NCI-H446 (cell line): ENCODE measurements at regions not wholly inside any gene's neighbourhood (a gene's known extent, or its start where the extent isn't known, plus 50 kb on each side); places are given as distances from the start of the nearest gene placed in this dataset.
"Not testable (repeated sequence)": the region's sequence is repeated elsewhere in the genome, so short reads cannot be mapped to it uniquely, and the experiment has no call there.

Experiments used
- DNase-seq, 2 experiments: peaks; one replicate each; lab custom pipeline; 2025; lab: John Stamatoyannopoulos, UW

DNA sequence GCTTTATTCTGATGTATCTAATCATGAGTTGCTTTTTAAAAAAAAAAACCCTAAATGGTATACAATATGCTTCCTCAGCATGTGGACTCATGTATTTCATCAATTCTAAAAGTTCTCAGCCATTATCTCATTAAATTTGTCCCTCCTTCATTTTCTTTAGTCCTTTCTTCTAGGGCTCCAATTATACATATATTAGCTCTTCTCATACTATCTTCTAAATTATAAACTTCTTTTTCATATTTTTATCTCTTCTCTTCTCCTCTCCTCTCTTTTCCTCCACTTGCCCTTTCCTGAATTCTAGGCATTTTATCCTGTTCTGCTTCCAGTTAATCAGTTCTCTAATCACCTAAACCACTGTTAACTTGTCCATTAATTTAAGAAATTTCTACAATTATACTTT lies 55.0 kb upstream of the IL33 start:
- DNase-seq = no peak

DNA sequence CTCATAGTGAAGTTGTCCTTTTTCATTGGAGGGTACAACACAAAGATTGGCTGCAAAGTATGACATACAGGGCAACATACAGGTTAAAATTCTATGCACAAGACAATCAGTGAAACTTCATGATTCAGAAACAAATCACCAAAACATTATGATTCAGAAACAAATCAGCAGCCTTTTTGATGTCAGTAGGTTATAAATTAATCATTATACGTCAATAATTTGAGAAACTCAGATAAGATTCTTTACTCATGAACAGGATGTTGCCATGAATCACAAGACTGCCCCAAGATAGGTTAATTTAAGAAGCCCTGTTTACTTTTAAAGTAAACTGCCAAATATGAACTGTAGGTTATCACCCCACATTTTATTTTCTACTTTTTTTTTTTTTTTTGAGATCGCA lies 62.2 kb upstream of the IL33 start:
- no peak for DNase-seq

DNA sequence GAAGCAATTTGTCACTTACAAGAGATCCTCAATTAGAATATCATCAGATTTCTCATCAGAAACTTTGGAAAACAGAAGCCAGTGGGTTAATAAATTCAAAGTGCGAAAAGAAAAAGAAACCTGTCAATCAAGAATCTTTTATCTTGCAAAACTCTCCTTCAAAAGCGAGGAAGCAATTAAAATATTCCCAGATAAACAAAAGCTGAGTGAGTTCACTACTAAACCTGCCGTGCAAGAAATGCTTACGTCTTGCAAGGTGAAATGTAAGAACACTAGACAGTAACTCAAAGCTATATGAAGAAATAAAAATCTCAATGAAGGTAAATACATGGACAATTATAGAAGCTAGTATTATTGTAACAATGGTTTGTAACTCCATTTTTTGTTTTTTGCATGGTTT lies 62.8 kb upstream of the IL33 start:
- DNase-seq = no peak

DNA sequence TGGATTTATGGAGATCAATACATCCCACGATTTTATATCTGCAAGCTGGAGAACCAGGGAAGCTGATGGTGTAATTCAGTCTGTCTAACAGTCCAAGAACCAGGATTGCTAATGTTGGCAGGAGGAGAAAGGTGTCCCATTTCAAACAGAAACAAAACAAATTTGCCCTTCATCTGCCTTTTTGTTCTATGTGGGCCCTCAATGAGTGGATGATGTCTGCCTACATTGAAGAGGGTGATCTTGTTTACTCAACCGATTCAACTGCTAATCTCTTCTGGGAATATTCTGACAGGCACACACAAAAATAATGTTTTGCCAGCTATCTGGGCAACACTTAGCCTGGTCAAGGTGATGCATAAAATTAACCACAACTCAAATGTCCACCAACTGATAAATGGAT lies 65.1 kb upstream of the IL33 start:
- DNase-seq = no peak

DNA sequence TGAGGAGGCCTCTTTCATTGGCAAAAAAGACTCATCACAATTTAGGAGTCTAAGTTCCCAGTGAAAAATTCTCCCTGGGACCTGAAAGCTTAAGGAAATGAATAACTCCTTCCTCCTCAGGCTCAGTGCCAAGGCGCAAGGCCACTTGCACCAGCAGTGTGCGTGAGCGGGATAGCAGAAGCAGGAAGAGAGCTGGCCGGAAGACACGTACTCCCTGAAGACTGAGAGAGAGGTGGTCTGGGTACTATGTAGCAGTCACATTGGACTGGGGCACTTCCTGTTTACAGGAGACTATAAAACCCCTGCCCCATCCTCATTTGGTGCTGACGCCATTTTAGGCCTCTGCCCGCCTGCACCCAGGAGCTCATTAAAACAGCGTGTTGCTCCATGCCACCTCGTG lies 66.3 kb upstream of the IL33 start:
- no peak for DNase-seq

DNA sequence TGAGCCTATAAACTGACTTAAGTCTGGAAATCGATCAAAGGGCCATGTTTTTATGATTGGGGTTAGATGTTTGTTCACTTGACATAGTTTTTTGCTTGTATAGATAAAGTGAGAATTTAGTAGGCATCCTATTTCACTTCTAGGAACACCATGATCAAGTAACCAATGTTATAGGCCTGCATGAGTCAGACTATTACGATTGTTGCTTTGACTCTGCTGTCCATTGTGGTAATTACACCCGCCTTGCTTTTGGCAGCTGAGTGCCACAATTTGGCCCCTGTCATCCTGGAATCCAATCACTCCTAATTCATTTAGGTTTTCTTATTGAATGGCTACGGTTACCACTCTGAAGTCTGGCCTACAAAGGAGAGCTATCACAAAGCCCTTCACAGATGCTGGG lies 67.8 kb upstream of the IL33 start:
- DNase-seq = no peak

DNA sequence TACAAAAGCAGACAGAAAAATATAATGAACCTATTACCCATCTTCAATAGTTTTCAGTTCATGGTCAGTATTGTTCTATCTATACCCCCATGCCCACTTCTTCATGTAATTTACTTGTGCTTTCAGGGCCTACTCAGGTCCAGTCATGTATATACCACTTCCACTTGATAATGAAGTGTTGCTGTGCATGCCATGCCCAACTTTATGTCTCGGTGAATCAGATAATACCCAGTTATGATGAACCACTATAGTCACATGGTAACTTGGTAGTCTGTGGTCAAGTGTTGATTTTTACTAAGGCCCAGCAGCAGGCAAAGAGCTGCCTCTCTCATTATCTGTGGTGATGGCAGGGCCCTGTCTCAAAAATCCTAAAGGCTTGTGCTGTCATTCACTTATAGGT lies 70.7 kb upstream of the IL33 start:
- no peak for DNase-seq

DNA sequence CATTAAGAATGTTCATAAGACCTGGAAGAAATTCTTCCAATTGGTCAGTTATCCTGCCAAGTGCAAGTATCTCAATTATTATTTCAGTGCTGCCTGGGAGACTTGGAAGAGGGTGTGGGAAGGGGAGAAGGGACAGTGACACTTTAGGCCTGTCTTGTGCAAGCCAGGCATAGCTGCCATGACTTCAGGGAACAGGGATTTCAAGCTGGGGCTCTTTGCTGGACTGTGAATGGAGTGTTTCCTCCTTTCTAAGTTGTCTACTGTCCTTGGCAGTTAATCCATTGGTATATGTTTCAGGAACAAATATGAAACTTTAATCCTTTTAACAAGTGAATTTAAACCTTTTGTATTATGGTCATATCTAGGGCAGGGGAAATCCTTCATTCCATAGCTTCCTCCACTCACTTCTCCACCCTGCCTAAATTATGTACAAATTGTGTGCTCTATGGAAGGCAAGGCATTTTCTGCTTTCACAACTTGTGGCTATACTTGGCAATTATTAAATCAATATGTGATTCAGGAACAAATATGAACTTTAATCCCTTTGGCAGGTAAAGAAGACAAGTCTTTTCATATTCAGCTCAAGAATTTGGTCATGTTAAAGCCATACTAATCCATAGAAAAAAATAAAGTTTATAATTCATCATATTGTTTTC lies 72.7 kb upstream of the IL33 start:
- DNase-seq = no peak

DNA sequence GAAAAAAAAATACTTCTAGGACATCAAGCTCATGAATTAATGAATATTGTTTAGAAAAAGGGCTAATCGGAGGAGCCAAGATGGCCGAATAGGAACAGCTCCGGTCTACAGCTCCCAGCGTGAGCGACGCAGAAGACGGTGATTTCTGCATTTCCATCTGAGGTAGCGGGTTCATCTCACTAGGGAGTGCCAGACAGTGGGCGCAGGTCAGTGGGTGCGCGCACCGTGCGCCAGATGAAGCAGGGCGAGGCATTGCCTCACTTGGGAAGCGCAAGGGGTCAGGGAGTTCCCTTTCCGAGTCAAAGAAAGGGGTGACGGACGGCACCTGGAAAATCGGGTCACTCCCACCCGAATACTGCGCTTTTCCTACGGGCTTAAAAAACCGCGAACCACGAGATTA lies 79.8 kb upstream of the IL33 start:
- DNase-seq = not testable (repeated sequence)

DNA sequence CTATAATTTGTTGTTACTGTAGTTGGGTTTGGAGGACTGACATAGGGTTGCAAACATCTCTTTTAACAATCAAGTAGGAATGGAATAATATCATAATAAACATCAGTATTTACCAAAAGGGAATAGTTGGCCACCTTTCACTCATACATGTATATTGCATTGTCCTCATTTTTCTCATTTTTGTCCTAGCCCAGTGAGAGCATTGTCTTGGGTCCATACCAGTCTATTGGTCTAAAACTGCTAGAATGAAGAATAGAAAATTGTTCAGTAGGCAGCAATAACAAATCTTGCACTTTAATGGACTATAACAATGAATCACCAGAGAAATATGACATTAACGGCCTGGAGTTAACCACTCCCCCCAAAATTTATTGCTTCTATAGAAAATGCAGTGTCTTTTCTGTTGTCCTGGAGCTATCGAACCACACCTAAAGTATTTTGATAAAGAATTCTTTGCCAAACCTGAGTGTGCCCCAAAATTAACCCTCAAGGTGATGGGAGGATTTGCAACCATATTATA lies 80.9 kb upstream of the IL33 start:
- DNase-seq = no peak

DNA sequence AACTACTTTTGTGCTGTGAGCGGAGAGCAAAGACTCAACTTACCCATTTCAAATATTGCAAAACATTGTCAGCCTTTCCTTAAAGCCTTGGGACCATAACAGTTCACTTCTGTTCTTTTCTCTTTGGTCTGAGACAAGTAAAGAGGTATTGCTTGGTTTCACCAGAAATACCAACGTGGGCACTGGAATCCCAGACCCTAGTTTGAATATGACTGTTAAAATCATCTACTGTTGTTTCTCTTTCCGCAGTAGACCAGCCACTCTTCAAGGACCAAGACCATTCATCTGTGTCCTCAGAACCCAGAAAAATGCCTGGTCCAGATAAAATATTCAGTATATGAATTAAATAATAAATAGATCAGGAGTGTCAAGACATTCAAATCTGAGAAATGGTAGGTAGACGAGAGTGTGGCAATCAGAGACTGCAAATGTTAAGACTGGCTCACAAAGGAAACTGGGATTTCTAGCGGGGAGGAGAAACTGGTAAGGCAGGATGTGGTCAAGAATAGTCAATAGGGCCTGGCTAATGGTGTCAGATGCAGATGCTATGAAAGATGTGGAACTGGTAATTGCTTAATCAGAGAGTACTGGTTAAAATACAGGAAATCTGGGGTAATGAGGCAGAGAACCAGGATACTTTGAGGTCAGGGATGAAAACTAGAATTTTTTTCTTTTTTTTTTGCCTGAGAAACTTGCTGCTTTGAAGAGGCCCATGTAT lies 82.1 kb upstream of the IL33 start:
- DNase-seq = no peak

DNA sequence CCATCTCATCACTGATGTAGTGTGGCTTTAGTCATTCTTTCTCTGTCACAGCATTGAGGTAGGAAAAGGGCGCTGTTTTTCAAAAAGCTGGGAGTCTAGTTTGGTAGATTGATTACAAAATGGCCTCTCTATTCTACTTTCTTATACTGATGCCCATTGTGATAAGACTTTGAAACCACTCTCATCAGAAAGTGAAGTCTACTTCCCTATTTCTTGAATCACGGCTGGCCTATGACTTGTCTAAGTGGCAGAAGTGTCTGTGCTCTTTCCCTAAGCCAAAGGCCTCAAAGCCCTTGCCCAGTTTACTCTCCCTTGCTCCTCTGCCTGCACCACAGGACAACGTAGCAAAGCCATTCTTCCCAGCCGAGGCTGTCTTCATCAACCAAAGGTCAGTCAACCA lies 83.0 kb upstream of the IL33 start:
- no peak for DNase-seq

DNA sequence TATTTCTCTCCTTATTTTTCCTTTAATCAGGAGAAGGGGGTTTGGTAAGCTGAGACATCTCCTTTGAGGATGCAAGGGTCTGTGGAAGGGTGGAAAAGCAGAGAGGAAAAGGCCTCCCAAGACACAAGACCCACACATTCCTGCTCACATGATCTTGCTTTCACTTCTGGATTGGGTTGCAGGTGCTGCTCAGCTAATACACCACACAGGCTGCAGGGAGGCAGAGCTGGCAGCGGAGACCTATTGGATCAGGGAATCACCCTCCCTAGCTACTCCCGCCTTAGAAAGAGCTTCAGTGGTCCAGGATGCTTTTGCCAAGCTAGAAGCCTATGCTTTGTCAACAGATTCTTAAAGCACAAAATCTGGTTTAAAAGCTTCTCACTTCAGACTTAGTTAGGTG lies 87.6 kb upstream of the IL33 start:
- DNase-seq = no peak

DNA sequence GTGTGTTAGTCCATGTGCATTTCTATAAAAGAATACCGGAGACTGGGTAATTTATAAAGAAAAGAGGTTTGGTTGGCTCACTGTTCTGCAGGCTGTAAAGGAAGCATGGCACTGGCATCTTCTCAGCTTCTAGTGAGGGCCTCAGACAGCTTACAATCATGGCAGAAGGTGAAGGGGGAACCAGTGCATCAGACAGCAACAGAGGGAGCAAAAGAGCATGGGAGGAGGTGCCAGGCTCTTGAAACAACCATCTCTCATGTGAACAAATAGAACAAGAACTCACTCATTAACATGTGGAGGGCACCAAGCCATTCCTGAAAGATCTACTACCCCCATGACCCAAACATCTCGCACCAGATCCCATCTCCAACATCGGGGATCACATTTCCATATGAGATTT lies 89.2 kb upstream of the IL33 start:
- no peak for DNase-seq

DNA sequence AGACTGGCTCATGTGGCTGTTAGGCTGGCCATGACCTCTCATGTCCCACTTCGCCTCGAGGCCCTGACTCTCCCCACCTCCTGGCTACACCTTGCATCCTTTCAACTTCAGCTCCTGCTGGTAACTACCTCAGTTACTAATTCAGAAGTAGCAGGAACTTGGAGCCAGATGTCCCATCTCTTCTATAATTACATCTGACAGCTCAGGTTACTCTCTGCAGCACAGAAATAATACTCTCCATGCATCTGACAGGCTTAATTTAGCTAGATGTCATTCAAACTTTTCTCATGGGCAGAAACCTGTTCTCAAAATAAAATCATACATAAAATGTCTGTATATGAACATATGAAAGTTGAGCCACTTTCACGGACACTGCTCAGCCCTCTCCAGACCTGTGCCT lies 92.2 kb upstream of the IL33 start:
- DNase-seq = no peak

DNA sequence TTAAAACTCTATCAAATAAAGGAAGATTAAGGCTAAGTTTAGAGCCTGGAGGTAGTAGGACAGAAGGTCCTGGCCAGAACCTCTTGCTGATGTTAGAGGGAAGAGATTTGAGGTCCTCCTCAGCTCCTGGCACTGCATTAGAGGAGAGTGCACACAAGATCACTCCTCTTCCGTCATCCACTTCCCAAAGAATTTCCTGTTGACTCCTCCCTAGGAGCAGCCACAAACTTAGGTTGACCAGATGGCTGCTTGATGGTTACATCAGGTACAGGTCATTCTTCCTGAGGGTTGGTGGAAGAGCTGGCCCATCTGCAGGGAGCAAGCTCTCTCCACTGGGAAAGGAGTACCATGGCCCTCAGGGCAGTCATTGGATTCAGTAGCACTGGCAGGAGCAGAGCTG lies 93.9 kb upstream of the IL33 start:
- no peak for DNase-seq

DNA sequence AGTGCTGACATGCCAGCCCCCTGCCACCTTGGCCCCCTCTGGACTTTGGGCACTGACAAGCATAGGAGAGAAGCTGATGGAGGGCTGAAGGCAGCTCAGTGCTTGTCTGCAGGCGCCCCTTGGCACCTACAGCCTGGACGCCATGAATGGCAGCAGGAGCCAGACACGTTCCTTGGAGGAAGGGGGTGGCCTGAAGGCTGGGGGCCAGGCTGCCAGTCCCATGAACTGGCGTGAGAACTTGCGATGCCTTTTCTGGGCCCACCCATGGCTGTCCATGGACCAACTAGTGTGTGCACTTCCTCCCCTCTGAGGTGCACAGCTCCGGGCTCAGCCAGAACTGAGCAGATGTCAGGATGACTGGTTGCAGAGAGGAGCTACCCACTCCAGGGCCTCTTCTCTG lies 99.0 kb upstream of the RANBP6 start:
- no peak for DNase-seq

DNA sequence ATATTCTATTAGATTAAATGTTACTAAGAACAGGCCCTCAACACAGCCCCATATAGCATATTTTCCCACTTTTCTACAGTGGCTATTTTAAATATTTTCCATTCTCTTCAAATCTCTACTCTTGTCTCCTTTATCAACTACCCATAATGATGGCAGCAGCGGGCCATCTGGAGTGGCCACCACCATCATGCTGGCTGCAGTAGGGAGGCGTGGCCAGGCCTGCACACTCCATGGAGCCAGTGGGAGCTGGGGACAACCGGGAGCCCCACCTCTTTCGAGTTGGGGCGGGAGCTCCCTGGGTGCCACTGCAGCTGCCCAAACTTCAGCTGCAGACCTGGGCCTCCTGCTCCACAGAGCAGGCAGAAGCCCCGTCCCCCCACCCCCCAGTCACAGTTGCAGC lies 98.4 kb upstream of the RANBP6 start:
- DNase-seq = no peak

DNA sequence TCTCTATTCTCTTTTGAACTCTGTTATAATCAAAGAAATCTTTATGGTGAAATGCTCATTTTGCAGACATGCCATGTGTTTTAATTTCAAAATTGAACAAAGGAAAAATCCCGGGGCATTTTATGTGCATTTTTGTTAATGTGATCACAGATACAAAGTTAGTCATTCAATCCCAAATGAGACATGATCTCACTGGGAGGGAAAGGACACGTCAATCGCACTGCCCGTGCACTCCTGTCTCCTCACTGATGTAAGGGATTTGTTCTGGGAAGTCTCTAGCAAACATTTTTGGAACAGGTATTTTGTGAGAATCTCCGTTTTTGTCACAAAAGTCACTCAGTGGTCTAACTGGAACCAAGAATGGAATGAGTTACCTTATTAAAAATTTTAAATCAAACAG lies 97.9 kb upstream of the RANBP6 start:
- no peak for DNase-seq

DNA sequence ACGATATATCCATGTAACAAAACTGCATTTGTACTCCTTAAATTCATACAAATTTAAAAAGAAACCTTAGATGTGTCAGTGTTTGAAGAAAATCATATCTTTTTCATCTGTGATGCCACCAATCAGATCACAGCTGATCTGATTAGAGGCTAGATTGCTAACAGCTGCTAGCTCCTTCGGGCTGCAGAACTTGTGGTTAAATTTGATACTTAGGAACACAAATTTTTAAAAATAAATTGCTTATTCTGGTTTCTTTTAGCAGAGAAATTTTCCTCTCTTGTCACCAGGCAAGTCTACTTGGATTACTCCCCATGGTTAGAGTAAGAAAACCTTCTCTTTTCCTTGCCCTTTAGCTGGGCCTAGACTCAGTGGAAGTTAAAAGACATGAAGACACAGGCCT lies 94.6 kb upstream of the RANBP6 start:
- no peak for DNase-seq

DNA sequence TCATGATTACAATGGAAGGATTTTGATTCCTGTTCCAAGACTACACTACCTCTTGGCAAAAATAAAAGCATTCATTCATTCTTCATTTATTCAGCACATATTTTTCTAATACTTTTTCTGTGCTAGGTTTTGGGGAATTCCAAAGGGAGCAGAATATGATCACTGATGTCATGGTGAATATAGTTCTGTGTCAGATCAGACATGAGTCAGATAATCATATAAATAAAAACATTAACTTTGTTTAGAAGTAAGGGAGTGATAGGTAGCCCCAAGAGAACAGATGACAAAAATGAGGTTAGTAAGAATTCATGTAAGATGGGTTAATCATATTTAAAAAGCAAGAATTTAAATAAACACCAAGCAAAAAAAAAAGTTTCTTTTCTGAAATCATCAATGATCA lies 94.1 kb upstream of the RANBP6 start:
- no peak for DNase-seq

DNA sequence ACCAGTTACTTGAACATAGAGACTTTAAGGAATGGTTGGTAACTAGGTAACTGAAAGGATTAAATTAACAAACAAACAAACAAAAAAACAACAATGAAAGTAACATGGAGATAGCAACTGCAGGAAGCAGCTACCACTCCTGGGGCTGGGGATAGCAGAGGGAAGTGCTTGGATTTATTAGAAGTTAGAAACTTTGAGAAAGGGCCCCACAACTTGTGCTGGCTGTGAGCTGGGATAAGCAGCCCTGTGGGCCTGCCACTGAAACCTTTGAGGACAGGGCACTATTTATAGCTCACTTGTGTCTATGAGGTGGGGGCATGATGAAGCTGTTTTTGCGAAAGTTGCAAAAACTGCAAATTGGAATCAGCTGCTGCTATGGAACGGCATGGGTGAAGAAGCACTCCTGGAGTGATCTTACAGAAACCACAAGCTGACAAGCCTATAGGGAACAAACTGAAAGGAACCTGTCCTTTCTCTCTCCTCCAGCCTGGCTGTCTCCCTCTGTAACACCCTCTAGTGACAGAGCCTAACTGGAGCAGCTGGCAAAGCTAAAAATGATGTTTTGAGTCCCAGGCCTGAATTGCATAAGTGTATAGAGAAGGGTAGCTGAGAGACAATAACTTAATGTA lies 91.4 kb upstream of the RANBP6 start:
- DNase-seq = no peak

DNA sequence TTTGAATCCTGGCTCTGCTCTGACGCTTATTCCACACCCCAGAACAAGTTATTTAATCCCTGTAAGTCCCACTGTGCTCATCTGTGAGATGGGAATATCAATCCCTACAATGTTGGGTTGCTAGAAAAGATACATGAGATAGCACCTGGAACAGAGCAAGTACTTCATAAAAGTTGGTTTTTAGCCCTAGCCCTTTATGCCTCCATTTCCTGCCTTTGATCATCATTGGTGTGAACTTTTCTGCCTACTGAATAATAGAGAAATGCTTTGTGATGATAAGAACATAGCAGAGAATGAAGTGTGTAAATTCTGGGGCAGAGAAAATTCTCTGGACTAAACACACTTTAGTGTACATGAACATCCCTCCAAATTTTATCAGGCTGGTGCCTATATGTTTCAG lies 90.3 kb upstream of the RANBP6 start:
- no peak for DNase-seq

DNA sequence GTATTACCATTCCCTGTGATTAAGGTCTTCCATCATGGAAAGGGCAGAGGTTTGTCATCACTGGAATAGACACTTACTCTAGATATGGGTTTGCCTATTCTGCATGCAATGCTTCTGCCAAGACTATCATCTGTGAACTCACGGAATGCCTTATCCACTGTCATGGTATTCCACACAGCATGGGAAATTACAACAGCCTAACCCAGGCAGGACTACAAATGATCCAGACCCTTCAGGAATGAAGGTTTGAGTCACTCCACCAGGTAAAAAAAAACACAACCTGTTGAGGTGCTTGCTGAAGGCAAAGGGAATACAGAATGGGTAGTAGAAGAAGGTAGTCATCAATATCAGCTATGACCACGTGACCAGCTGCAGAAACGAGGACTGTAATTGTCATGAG lies 89.0 kb upstream of the RANBP6 start:
- not testable (repeated sequence) for DNase-seq
